NCI-H774 (cell line): ENCODE measurements at regions not wholly inside any gene's neighbourhood (a gene's known extent, or its start where the extent isn't known, plus 50 kb on each side); places are given as distances from the start of the nearest gene placed in this dataset.

Source experiments
- DNase-seq: peaks from one replicate; lab custom pipeline; 2025; lab: John Stamatoyannopoulos, UW

- no peak for DNase-seq
These were observed 51.1 kb downstream of the HYCC1 start for GRCh38 chr7:22962775-22963350.

GRCh38 chr7:22958742-22959141 lies 55.2 kb downstream of the HYCC1 start:
- DNase-seq, result no peak

- no peak for DNase-seq
These were observed 59.7 kb downstream of the HYCC1 start for GRCh38 chr7:22954251-22954650.

- no peak for DNase-seq
These were observed 61.5 kb downstream of the HYCC1 start for GRCh38 chr7:22952306-22953015.

- DNase-seq, result no peak
These were observed 64.0 kb downstream of the HYCC1 start for GRCh38 chr7:22949944-22950343.

- DNase-seq, result no peak
These were observed 64.7 kb downstream of the HYCC1 start for GRCh38 chr7:22949221-22949620.

- DNase-seq, result no peak
These were observed 65.2 kb downstream of the HYCC1 start for GRCh38 chr7:22948770-22949169.

GRCh38 chr7:22945584-22945983 lies 68.3 kb downstream of the HYCC1 start:
- no peak for DNase-seq

GRCh38 chr7:22944510-22944909 lies 69.4 kb downstream of the HYCC1 start:
- no peak for DNase-seq

- DNase-seq, result no peak
These were observed 69.9 kb downstream of the HYCC1 start for GRCh38 chr7:22944022-22944421.

- no peak for DNase-seq
These were observed 71.7 kb downstream of the HYCC1 start for GRCh38 chr7:22942191-22942590.

GRCh38 chr7:22939842-22940241 lies 74.1 kb downstream of the HYCC1 start:
- DNase-seq, result no peak

- no peak for DNase-seq
These were observed 76.0 kb downstream of the HYCC1 start for GRCh38 chr7:22937946-22938345.

GRCh38 chr7:22936246-22936645 lies 77.7 kb downstream of the HYCC1 start:
- no peak for DNase-seq

GRCh38 chr7:22935269-22935668 lies 78.7 kb downstream of the HYCC1 start:
- DNase-seq, result no peak

GRCh38 chr7:22934473-22935065 lies 79.4 kb downstream of the HYCC1 start:
- DNase-seq, result no peak

- DNase-seq, result no peak
These were observed 79.9 kb downstream of the HYCC1 start for GRCh38 chr7:22934023-22934422.

- no peak for DNase-seq
These were observed 81.0 kb downstream of the HYCC1 start for GRCh38 chr7:22932896-22933295.

- no peak for DNase-seq
These were observed 82.9 kb downstream of the HYCC1 start for GRCh38 chr7:22931011-22931410.

- no peak for DNase-seq
These were observed 91.6 kb downstream of the HYCC1 start for GRCh38 chr7:22922307-22922706.

GRCh38 chr7:22921386-22922086 lies 92.4 kb downstream of the HYCC1 start:
- no peak for DNase-seq

- no peak for DNase-seq
These were observed 93.3 kb downstream of the HYCC1 start for GRCh38 chr7:22920672-22921071.

GRCh38 chr7:22913158-22913557 lies 90.5 kb upstream of the TOMM7 start:
- DNase-seq, result no peak
